Fibroblast of skin of right quadriceps (primary cell): ENCODE measurements at regions not wholly inside any gene's neighbourhood (a gene's known extent, or its start where the extent isn't known, plus 50 kb on each side); places are given as distances from the start of the nearest gene placed in this dataset.

Experiments
- DNase-seq: peaks from one replicate; pipeline ENCODE4 v3.0.0-alpha.2; 2013

DNA sequence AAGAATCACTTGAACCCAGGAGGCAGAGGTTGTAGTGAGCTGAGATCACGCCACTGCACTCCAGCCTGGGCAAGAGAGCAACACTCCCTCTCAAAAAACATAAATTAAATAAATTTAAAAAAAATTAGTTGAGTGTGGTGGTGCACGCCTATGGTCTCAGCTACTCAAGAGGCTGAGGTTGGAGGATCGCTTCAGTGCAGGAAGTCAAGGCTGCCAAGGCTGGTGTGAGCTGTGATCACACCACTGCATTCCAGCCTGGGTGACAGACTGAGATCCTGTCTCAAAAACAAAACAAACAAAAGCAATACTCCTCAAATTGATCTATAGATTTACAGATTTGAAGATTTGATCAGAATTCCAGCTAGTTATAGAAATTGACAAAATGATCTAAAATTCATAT lies 92.7 kb upstream of the RESF1 start:
- no peak for DNase-seq

DNA sequence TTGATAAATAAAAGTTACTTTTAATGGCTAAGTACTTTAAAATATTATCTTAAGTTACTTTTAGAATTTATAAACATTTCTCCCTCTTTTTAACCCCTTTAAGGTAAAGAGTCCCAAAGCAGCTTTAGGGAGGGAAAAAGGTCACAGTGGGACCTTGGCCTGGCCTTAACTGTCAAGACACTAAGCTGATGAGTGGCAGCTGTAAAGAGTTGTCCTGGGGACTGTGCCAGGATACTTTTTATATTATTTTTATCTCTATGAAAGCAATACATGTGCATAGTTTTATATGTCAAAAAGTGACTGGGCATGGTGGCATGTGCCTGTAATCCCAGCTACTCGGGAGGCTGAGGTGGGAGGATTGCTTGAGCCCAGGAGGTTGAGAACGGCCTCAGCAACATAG lies 94.2 kb upstream of the RESF1 start:
- no peak for DNase-seq

DNA sequence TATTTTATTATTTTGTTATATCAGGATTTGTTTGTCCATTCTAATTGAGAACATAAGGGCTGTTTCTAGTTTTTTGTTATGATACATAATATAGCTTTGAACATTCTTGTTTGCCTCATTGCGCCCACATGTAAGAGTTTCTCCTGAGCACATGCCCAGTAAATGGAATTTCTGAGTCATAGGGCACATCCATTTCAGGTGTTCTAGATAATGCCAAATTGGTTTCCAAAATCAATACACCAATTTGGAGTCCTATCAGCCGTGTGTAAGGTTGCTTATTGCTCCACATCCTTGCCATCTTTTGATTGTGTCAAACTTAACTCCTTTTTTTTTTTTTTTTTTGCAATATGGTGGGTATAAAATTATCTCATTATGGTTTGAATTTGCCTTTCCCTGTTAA lies 97.9 kb upstream of the RESF1 start:
- DNase-seq = no peak

DNA sequence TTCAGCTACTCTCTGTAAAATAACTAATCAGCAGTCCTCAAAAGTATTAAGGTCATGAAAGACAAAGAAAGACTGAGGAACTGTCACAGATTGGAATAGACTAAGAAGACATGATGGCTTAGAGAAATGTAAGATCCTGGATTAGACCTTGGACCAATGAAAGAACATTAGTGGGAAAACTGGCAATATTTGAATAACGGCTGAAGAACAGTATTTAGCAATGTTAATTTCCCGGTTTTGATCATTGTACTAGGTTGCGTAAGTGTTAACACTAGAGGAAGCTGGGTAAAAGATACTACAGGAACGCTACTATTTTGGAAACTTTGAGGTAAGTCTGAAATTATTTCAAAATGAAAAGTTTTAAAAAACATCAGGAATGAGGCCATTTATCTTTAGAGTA lies 98.8 kb upstream of the RESF1 start:
- DNase-seq = no peak

DNA sequence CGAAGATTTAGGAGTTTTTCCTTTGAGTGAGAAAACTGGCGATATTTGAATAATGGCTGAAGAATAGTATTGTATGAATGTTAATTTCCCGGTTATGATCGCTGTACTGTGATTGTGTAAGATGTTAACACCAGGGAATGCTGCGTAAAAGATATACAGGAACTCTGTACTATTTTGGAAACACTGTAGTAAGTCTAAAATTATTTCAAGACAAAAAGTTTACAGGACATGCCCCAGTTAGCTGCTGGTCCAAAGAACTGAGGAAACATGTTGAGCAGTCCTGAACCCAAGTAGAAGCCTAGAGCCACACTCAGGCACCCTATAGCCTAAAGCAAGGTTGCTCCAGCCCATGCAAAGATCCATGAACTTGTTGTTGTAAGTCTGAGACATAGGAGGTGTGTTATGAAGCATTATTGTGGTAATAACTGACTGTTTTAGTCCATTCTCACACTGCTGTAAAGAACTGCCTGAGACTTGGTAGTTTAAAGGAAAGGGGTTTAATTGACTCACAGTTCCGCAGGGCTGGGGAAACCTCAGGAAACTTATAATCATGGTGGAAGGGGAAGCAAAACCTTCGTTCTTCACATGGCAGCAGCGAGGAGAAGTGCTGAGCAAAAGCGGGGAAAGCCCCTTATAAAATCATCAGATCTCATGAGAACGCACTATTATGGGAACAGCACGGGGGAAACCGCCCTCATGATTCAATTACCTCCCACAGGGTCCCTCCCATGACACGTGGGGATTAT lies 99.8 kb upstream of the RESF1 start:
- DNase-seq = no peak

DNA sequence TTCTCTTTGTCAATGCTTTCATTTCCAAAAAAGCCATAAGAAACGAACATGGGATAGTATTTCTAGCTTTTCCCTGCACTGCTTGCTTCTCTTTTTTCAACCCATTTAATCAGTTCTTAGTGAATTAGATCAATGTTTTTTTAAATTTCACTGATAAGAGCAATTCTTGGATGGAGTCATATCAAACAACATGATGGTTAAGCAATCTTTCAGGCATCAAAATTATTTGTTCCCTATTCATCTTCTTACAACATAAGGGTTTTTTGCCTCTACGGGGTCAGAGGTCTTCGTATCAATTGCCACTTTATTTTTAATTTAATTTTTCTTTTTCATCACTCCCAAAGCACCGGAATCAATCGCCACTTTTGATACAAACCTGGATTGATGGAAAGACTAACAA lies 103.8 kb upstream of the RESF1 start:
- DNase-seq = no peak

DNA sequence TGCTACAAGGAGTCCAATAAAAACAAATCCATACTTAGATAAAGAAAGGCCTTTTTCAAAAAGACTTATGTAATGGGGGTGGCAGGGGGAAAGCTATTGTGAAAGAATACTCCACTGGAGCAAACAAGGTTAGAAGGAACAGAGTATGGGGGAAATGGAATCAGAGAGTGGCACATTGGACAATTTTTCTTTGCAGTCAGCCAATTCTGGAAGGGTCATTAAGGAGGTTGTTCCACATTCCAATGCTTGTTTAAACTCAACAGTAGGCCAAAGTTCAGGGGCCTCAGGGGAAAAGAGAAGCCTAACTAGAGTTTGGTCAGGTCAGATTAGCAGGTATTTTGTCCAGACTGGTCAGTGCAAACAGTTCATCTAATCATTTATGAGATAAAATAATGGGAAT lies 105.2 kb upstream of the RESF1 start:
- no peak for DNase-seq

DNA sequence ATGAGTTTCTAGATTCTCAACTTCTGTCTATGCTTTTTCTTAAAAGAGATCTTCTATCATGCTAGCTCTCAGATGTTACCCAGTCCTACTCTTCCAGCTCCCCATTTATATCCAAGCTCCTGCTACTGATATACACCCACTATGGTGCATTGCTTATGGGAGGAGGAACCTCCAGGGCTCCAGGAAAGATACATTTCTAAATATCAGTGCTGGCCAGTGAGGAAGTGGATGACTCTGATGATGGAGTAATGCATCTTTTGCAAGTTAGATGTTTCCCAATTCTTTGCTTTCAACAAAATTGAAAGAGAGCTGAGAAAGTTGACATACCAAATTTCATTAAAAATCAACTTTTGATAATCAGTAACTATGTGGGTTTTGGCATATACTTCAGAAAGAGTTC lies 105.7 kb upstream of the RESF1 start:
- no peak for DNase-seq

DNA sequence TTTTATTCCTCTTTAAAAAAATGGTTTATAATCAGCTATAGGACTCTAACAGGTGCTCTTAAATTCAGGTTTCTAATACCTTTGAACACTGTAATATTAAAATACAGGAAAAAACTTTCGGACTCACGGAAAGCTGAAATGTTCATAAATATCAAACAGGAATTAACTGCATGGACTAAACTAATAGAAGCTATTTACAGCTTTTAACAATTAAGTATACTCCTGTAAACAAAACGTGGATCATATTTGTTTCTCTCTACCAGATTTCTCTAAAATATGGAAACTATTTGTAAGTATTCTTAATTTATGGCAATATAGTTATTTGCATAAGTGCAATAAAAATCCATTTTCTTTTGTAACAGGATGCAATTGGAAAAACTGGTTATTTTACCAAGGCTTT lies 108.9 kb upstream of the RESF1 start:
- no peak for DNase-seq

DNA sequence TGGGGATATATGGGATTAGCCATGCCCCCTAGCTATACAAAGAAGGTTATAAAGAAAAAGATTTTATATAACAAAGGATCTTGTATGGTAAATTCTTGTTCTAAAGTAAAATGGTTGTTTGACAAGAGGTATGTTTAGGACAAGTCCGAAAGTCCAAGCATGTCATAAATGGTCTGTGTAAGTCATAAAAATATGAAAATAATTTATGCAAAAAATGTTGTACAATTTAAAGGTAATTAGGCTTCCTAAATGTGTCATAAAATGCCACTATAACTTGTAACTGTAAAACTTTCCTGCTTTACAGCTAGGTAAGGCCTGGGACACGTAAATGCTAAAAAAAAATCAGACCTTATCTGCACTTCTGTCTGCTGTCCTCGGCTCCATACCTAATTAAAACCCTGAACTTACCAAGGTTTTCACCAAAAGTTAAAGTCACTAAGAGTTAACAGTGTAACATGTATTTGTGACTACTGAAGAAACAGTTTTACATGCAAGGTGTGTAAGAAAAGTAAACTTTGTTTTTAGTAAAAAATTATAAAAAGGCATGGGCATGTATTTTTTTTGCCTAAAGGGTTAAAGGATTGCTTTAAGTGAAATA lies 110.0 kb upstream of the RESF1 start:
- DNase-seq = peak; percentile 16

DNA sequence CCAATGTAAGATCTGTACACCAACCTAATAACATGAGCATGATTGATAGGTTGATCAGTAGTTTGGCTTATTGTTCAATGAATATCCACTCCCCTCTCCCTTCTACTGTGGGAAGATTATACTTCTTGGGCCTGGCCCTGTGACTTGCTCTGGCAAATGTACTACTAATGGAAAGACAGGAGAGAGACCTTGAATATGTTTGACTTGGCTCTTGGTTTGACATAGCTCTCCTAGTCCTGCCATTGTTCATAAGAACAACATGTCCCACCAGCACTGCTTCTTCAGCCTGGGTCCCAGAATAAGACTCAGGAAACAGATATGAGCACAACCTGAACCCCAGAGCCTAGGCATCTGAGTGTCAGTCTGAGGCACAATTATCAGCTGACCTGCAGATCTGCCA lies 112.8 kb upstream of the RESF1 start:
- DNase-seq = no peak

DNA sequence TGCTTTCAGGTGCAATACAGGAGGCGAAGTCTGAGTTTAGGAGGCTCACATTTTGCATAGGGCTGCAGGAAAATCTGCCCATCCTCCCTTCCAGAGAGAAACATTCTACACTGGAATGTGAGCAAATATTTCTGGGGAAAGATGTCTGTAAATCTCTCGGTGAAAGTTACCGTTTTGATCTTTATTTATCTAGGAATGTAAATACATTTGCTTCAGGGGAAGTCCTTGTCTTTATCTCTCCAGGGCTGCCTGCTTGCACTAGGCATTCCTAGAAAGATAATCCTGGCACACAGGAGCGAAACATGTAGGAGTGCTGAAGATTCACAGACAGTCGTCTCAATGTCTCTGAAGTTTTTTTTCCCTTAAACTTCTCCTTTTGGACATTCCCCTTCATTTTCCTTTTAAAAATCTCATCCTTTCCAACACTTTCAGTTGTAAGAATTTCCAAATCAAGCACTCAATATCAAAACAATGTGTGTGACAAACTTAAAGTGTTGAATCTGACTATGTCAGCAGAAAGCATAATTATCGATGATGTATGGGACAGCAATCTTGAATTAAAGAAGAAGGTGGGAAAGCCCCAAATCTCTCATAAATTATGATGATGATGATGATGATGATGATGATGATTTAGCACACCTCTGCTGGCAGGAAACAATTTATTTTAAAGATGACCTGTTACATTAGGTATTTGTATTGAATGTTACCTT lies 113.4 kb upstream of the RESF1 start:
- no peak for DNase-seq

DNA sequence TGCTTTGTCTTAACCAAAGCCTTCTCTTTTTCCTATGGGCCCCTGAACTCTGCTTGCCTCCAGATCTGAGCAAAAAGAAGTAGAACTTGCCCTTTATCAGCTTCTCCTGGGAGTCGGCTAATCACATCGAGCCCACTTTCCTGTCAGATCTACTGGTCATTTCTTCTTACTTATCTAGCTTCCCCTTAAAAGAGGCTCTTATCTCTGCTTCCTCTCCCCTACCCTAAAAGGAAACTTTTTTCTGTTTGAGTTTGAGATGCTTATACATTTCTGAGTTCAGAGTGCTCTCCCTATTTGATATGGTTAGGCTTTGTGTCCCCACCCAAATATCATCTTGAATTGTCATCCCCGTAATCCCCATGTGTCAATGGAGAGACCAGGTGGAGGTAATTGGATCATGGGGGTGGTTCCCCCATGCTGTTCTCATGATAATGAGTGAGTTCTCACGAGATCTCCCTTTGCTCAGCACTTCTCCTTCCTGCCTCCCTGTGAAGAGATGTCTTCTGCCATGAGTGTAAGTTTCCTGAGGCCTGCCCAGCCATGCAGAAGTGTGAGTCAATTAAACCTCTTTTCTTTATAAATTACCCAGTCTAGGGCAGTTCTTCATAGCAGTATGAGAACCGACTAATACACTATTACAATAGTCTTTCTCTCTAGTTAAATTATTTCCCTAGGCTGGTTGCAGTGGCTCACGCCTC lies 114.7 kb upstream of the AMN1 start:
- no peak for DNase-seq

DNA sequence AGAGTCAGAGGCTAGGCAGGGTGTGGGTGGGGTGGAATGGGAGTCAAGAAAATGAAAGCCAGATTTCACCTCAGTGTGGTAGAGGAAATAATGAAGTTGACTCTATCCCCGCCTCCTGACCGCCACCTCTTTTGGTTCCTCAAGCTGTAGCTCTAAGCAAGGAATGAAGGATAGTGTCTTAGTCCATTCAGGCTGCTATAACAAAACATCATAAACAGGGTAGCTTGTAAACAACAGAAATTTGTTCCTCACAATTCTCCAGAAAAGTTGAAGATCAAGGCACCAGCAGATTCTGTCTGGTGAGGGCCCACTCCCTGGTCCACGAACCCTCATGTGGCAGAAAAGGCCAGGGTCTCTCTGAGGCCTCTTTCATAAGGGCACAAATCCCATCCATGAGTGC lies 109.1 kb upstream of the AMN1 start:
- DNase-seq = no peak

DNA sequence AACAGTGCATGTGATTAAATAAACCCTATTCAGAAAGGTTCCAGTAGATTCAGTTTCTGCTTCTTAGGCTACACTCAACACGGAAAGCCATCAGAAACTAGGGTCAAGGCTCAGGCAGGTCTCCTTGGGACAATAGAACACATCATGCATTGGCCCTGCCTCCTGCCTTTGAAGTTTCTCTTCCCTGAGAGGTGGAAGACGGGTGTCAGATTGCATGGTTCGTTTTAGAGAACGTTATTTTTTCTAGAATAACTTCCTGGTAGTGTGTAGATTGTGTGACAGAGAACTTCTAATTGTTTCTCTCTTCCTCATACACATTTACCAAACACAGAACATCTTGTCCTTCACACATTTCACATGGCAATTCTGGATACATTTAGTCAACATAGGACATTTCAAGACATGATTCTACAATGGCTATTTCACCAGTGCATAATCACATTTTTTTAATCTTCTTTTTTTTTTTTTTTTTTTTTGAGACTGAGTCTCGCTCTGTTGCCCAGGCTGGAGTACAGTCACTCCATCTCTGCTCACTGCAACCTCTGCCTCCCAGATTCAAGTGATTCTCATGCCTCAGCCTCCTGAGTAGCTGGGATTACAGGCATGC lies 106.6 kb upstream of the AMN1 start:
- DNase-seq = no peak

DNA sequence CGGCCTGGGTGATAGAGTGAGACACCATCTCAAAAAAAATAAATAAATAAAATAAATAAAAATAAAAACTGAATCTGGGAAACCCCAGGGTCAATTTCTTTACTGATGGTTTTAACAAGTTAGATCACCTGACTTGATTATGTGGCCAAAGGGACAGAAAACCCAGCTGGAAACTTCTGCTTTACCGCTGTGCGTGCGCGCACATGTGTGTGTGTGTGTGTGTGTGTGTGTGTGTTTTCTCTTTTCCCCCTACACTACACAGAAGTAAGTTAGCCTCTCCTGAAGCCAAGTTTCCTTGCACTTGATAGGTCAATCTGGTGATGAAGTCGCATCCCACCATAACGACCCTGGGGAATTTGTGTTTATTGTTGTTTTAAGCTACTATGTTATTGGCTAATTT lies 105.3 kb upstream of the AMN1 start:
- no peak for DNase-seq

DNA sequence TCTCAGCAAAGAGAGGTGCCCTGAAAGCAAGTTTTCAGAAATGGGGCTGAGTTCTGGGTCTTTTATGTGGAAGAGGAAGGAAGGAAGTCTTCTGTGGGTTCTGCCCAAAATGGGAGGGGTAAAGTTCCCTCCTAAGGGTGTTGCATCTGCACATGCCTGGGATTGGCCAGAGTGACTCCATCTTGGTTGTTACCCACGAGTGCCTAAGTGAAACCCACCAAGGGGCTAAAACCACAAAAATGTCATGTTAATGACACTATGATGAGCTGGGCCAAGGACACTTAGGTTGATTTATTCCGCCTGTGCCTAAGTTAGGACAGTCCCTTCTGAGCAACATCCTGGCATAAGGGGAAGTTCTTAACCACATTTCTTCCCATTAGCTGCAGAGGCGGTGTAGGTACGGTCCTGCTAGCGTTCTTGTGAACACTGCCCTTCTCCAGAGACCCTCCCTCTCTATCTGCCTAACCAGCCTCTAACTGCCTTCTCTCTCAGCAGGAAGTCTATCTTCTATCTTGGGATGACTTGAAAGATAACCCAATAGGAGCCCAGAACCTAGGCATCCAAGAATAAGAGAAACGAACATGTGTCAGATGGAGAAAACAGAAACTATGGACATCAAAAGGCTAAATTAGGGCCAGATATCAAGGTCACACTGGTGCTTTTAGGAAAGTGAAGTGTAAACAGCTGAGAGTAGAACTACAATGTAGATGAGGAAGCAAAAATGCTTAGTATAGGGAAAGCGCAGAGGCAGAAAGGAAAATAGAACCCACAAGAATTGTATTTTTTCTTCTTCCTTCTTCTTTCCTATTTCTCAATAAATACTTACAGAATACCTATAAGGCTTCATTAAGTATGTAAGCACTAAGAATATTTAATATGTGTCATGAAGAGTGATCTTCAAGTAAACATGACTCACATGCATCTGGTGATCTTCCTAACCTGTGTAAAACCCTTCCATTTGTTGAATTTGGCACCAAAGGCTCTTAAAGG lies 104.2 kb upstream of the AMN1 start:
- DNase-seq = no peak

DNA sequence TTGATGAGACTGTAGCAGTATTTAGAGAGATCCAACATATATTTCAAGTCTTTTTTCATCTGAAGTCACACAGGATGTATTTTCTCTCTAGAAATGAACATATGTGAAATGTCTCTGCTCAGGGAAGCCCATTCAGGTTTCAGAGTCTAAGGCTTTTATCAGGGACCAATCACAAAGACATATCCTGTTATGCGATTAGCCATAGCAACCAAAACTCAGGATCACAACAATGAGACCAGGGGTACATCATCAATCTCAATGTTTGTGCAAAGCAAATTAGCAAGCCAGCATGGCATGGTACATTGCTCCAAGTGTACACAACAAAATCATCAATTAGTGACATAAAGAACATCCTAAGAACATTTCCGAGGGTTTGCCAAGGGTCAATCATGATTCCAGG lies 99.2 kb upstream of the AMN1 start:
- DNase-seq = no peak

DNA sequence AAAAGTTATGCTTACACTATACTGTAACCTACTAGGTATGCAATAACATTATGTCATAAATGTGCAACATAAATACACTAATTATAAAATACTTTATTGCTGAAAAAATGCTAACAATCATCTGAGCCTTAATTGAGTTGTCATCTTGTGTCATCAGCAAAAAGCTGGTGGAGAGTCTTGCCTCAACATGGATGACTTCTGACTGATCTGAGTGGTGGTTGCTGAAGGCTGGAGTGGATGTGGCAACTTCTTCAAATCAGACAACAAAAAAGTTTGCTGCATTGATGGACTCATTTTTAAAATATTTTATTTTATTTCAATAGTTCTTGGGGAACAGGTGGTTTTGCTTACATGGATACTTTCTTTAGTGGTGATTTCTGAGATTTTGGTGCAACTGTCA lies 93.9 kb upstream of the AMN1 start:
- no peak for DNase-seq

DNA sequence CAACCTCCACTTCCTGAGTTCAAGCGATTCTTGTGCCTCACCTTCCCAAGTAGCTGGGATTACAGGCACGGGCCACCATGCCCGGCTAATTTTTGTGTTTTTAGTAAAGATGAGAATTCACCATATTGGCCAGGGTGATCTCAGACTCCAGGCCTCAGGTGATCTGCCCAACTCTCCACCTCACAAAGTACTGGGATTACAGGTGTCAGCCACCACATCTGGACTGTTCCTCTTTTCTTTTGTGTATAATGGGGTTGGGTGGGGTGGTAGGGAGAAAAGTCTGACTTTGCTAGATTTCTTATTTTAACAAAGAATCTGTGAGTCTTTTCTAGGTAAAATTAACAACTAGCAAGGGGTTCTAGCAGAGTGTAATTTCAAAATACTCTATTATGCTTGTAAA lies 92.7 kb upstream of the AMN1 start:
- no peak for DNase-seq

DNA sequence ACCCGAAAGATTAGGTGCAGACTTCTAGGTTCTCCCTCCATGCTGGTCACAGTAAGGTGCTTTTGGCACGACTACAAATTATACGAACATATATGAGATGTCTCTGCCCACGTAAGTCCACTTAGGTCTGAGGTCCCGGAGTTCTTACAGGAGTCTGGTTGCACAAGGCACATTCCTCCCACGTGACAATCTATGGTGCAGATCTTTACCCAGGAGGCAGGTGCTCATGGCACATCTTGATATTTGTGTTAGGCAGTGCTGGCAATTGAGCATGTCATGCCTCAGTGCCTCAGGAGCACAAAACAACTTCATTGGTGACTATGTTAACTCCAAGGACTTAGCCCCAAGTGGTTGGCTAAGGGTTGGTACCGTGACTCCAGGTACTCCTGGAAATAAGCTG lies 92.0 kb upstream of the AMN1 start:
- no peak for DNase-seq

DNA sequence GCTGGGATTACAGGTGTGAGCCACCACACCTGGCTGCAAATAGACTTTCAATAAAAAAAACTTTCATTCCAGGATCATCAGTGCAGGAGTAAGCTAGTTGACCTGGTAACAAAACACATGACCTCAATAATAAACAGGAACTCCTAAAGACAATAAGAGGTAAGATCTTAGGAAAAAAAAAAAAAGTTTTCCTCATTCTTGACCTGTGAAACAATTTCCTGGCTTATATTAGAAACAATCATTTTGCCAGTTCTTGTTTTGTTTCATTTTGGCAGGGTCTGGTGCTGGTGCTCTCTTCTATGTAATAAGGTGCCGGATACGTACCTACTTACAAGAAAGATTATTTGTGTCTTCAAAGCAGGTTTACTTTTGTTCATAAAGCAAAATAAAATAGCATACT lies 90.6 kb upstream of the AMN1 start:
- DNase-seq = no peak
